GM23338 (cell line): ENCODE measurements at regions not wholly inside any gene's neighbourhood (a gene's known extent, or its start where the extent isn't known, plus 50 kb on each side); places are given as distances from the start of the nearest gene placed in this dataset.

Source experiments
- EZH2phosphoT487 ChIP-seq: fragments of 200-600 bp; sonication (generic); IDR thresholded peaks from one replicate; pipeline ENCODE4 v1.8.1; 2018; ENCODE audit warnings: antibody characterized with exemption; ENCODE audit not compliant: unreplicated experiment
- ZNF114 ChIP-seq: fragments of 250-450 bp; sonication (Bioruptor Pico); IDR thresholded peaks from 2 replicates; pipeline ENCODE4 v1.5.0; 2020; ENCODE audit warnings: mild to moderate bottlenecking, moderate library complexity
- TF ChIP-seq, protein P1 (sequence below), 2 experiments: fragments of 200-600 bp in 1 of 2; sonication (generic) in 1 of 2; conservative IDR thresholded peaks; 2 replicates each; pipeline versions ENCODE4 v1.5.1 to v1.6.1; 2016 to 2017; ENCODE audit warnings: antibody characterized with exemption in 2 of 2, low read depth in 2 of 2, mild to moderate bottlenecking in 2 of 2, moderate library complexity in 1 of 2

DNA sequence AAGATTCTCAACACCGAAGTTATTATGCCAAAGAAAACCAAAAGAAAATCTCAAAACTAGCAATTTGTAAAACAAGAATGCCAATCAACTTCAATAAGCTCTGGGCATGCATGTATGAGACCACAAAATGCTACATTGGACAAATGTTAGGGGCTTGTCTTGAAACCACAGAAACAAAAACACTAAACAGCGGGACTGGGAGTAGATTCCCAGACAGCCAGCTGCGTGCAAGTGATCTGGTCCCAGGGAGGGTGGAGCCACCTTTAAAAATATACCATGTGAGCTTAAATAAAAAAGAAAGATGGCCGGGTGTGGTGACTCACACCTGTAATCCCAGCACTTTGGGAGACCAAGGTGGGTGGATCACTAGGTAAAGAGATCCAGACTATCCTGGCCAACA lies 163.6 kb upstream of the PRICKLE2 start:
- TF ChIP-seq, protein P1, sequence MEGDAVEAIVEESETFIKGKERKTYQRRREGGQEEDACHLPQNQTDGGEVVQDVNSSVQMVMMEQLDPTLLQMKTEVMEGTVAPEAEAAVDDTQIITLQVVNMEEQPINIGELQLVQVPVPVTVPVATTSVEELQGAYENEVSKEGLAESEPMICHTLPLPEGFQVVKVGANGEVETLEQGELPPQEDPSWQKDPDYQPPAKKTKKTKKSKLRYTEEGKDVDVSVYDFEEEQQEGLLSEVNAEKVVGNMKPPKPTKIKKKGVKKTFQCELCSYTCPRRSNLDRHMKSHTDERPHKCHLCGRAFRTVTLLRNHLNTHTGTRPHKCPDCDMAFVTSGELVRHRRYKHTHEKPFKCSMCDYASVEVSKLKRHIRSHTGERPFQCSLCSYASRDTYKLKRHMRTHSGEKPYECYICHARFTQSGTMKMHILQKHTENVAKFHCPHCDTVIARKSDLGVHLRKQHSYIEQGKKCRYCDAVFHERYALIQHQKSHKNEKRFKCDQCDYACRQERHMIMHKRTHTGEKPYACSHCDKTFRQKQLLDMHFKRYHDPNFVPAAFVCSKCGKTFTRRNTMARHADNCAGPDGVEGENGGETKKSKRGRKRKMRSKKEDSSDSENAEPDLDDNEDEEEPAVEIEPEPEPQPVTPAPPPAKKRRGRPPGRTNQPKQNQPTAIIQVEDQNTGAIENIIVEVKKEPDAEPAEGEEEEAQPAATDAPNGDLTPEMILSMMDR (conservative IDR thresholded peaks at IDR 0.05; ENCODE audit: low read depth in 2 of 2): no peak
- TF ChIP-seq EZH2phosphoT487 (no peak), ZNF114 (no peak)
